ENCODE measurements at regions not wholly inside any gene's neighbourhood (a gene's known extent, or its start where the extent isn't known, plus 50 kb on each side); places are given as distances from the start of the nearest gene placed in this dataset.

DNA sequence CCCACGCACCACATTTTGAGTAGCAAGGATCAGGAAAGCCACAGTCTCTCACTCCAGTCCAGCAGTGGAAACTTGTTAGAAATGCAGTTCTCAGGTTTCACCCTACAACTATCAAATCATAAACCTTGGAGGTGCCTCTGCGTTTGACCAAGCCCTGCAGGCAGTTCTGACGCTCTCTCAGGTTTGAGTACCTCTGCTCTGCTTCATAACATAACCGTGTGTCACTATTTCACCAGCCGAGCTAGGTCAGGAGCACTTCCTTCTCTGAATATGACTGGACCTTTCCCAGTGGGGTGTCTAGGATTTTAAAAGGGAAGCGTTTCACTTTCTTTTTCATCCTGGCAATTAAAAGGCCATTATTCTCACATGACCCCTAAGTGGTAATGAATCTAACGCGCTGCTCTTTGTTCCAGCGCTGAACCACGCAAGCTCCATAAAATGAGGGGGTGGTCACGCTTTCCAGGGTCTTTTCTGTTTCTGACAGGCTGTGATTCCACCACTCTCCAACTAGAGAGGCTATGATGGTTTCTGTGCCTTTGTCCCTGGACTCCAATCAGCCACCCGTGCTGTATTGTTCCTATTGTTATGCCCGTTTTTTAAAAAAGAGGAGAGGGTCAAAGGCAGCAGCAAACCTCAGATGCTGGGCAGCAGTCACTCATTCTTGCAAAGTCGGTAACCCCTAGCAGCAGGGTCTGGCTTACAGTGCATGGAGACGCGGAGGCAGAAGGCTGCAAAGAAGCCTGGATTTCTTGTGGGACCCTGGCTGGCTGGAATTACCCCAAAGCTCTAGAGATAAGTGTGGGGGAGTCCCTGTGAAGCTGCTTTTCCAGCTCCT, 75.2 kb upstream of the CTNNA2 start:
- Histone ChIP-seq H3K27ac (ENCODE audit: low read depth in 2 of 2, low read length in 2 of 2) (no peak overlapping the region), H3K27me3 (ENCODE audit: control insufficient read depth, insufficient read depth, low read length) (no peaks in the 10 kb centered on the region), H3K9me3 (ENCODE audit: control insufficient read depth in 2 of 3, insufficient read depth in 1 of 3, low read length in 3 of 3) (no peaks in the 10 kb centered on the region), H3K9ac (ENCODE audit: low read length in 3 of 3) (no peak overlapping the region), H3K36me3 (ENCODE audit: control insufficient read depth in 2 of 3, insufficient read depth in 3 of 3, low read length in 3 of 3) (no peaks in the 10 kb centered on the region), H3K4me3 (ENCODE audit: low read length in 3 of 3) (no peak overlapping the region), H3K4me1 (ENCODE audit: control insufficient read depth in 2 of 3, insufficient read depth in 2 of 3, low read depth in 1 of 3, low read length in 3 of 3) (no peaks in the 10 kb centered on the region)
- TF ChIP-seq, protein P1, sequence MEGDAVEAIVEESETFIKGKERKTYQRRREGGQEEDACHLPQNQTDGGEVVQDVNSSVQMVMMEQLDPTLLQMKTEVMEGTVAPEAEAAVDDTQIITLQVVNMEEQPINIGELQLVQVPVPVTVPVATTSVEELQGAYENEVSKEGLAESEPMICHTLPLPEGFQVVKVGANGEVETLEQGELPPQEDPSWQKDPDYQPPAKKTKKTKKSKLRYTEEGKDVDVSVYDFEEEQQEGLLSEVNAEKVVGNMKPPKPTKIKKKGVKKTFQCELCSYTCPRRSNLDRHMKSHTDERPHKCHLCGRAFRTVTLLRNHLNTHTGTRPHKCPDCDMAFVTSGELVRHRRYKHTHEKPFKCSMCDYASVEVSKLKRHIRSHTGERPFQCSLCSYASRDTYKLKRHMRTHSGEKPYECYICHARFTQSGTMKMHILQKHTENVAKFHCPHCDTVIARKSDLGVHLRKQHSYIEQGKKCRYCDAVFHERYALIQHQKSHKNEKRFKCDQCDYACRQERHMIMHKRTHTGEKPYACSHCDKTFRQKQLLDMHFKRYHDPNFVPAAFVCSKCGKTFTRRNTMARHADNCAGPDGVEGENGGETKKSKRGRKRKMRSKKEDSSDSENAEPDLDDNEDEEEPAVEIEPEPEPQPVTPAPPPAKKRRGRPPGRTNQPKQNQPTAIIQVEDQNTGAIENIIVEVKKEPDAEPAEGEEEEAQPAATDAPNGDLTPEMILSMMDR (IDR thresholded peaks at IDR 0.05; ENCODE audit: borderline replicate concordance, extremely low read depth, insufficient read depth) = no peak
- peak in 4 of 5 donors; percentile 19 to 40 (median 22) for DNase-seq
- intact Hi-C loops (cut with DNase I) = no loop called here
- no peak for FAIRE-seq

DNA sequence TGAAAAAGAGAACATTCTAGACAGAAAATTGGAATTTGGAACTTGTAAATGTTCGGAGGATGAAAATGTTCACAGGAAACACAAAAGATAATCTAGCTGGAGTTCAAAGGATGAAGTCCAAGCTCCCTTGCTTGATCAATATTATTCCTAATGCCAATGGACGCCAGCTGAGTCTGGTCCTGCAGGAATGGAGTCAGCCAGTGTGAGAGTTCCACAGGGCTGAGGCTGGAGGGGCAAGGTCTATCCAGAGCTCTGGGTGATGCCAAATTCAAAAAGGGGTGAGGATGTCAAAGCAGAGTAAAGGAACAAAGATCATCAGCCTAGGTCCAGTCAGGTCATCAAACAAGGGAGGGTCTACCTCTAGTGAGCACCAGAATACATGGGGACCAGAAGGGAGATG, 78.5 kb upstream of the CTNNA2 start:
- Histone ChIP-seq H3K27me3 (ENCODE audit: control insufficient read depth, insufficient read depth, low read length) (no peaks in the 10 kb centered on the region), H3K9me3 (ENCODE audit: control insufficient read depth in 2 of 3, insufficient read depth in 1 of 3, low read length in 3 of 3) (no peaks in the 10 kb centered on the region), H3K9ac (ENCODE audit: low read length in 3 of 3) (no peak overlapping the region), H3K4me1 (ENCODE audit: control insufficient read depth in 2 of 3, insufficient read depth in 2 of 3, low read depth in 1 of 3, low read length in 3 of 3) (no peaks in the 10 kb centered on the region), H3K36me3 (ENCODE audit: control insufficient read depth in 2 of 3, insufficient read depth in 3 of 3, low read length in 3 of 3) (no peaks in the 10 kb centered on the region), H3K27ac (ENCODE audit: low read depth in 2 of 2, low read length in 2 of 2) (no peak overlapping the region), H3K4me3 (ENCODE audit: low read length in 3 of 3) (no peak overlapping the region)
- intact Hi-C loops (cut with DNase I) = no loop called here
- FAIRE-seq (no peak), DNase-seq (no peak)
- TF ChIP-seq, protein P1 (IDR thresholded peaks at IDR 0.05; ENCODE audit: borderline replicate concordance, extremely low read depth, insufficient read depth) = no peak

DNA sequence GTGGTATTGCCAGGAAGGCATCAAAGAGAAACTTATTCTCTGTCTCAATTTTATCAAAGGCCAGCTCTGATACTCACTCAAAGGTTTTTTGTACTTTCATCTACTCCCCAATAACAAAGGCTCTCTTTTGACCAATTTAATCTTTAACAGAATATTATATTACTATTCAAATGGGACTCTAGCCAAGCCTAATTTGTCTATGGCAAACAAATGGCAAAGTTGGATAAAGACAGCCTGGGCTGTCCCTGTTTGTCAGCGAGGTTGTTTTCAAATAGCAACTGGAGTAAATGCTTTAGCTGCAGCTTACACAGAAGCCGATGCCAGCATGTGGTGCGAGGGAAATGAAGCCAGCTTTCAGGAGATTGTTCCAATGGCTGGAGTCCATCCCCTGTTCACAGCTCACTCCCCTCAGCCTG, 80.1 kb upstream of the CTNNA2 start:
- DNase-seq (no peak), FAIRE-seq (no peak)
- Histone ChIP-seq H3K4me1 (ENCODE audit: control insufficient read depth in 2 of 3, insufficient read depth in 2 of 3, low read depth in 1 of 3, low read length in 3 of 3) (no peaks in the 10 kb centered on the region), H3K36me3 (ENCODE audit: control insufficient read depth in 2 of 3, insufficient read depth in 3 of 3, low read length in 3 of 3) (no peaks in the 10 kb centered on the region), H3K4me3 (ENCODE audit: low read length in 3 of 3) (no peak overlapping the region), H3K9me3 (ENCODE audit: control insufficient read depth in 2 of 3, insufficient read depth in 1 of 3, low read length in 3 of 3) (no peaks in the 10 kb centered on the region), H3K9ac (ENCODE audit: low read length in 3 of 3) (no peak overlapping the region), H3K27ac (ENCODE audit: low read depth in 2 of 2, low read length in 2 of 2) (no peak overlapping the region), H3K27me3 (ENCODE audit: control insufficient read depth, insufficient read depth, low read length) (no peaks in the 10 kb centered on the region)
- TF ChIP-seq, protein P1 (IDR thresholded peaks at IDR 0.05; ENCODE audit: borderline replicate concordance, extremely low read depth, insufficient read depth) = no peak
- intact Hi-C loops (cut with DNase I) = no loop called here

All from kidney (tissue), 13 donors.